Activated CD8-positive, alpha-beta memory T cell treated with anti-CD3 and anti-CD28 coated beads, Interleukin-2, amount 50 U/mL, for 24 hours (primary cell): ENCODE measurements at regions not wholly inside any gene's neighbourhood (a gene's known extent, or its start where the extent isn't known, plus 50 kb on each side); places are given as distances from the start of the nearest gene placed in this dataset.
"Not testable (repeated sequence)": the region's sequence is repeated elsewhere in the genome, so short reads cannot be mapped to it uniquely, and the experiment has no call there.

Experiments
- DNase-seq: peaks from one replicate; pipeline ENCODE4 v3.0.0-alpha.2; 2020; ENCODE audit errors: extremely low read depth

DNA sequence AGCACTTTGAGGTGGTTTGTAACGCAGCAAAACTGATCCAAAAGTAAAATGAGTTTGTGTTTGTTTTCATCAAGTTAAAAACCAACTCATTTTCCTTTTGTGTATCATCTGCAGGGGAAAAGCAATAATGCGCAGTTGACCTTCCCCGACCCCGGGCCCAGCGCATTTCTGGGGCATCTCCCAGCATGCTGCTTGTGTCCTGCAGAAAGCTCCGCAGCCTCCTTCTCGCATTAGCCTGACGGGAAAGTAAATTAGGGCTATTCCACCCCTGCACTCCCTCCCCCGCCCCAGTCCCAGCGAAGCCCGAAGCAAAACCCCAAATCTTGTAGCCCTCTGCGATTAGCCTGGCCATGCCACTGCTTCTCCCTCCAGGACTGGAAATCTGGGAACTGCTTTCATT, 82.0 kb upstream of the PPM1B start:
- DNase-seq: no peak

DNA sequence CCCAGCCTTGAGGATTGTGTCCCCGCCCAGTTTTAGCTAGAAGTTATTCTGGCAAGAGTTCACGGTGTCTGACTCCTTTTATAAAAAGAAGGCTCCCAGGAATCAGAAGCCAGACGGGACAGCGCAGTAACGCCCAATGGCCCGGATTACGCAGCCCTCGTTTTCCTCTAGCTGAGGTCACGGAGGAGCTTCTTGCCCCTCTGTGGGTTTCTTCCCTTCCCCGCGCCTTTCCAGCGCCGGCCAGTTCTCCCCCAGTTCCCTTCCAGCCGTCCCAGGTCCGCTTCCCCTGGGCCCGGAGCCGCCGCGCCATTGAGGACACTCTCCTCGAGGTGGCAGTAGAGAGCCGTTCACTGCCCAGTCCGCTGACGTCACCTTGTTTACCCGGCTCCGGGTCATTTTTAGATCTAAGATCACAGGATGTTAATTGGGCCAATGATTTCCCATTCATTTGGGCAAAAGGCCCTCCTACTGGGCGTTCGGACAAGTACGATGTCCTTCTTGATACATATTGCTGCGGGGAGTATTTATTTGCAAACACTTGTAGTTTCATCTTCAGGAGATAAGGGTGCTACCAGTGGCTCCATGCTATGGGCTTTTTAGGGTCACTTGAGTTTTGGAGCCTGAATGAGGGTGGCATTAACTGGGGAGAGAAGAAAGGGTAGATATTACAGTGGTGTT, 81.5 kb upstream of the PPM1B start:
- peak; percentile 65 for DNase-seq

DNA sequence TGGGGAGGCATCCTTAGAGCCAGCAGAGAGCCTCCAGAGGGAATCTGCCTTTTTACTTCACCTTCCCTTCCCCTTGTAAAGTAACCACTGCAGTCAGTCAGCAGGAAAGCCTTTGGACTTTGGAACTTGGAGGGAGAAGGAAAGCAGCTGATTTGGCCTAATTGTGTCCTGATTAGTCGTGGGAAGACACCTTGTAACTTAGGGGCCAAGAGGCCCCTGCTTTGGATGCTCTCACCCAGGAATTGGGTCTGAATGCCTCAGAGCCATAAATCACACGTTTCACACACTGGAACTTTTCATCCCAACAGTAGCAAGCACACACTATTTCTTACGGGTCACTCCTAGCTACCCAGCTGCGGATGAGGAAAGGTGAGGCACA, 81.0 kb upstream of the PPM1B start:
- DNase-seq: no peak

DNA sequence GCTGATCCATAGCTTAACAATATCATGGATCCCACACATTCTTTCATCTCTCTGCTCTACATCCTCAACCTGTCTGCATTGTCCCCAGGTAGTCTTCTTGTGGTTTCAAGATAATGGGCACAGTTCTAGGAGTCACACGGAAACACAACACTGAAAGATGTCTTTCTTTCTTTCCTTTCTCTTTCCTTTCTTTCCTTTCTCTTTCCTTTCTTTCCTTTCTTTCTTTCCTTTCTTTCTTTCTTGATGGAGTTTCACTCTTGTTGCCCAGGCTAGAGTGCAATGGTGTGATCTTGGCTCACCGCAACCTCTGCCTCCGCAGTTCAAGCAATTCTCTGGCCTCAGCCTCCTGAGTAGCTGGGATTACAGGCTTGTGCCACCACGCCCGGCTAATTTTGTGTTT, 76.2 kb upstream of the PPM1B start:
- DNase-seq: not testable (repeated sequence)

DNA sequence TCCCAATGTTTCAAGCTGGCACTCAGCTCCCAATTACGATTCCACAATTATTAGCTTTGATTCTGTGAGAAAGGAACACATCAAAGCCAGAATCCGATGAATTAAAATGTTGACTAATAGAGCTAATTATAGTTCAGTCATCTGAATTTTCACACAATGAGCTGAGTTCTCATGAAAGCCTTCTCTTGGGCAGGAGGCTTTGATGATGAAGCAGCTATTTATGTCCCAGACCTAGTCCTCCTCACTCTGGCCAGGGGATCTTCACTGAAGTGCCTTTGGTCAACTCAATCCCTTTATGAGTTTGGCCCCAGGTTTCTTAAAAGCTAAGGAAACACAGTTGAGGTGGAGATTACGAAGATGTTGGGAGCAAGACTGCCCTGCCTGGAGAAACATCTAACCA, 74.7 kb upstream of the PPM1B start:
- DNase-seq: no peak

DNA sequence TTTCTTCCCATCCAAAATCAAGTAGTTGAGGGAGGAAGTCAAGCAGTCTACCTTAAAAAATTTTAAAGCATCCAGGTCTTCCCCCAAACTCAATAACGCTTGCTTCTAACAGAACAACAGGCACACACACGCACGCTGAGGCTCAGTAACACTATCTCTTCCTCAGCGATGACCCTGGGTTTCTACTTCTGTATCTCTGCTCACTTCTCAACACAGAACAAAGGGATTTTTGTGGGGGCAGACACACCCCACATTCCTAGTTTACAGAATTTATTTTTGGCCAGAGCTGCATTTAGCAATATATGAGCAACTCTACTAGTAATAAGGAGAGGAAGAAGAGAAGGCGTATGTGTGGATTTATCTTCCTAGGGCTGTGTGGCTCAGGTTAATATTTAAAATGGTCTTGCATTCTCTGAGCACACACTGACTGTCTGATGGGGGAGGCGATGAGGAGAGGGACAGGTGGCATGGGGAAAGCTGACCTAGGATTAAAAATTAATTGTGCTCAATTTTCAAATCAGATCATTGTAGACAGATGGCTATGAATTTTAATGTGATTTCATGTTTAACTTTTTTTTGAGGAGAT, 71.3 kb upstream of the PPM1B start:
- DNase-seq: no peak

DNA sequence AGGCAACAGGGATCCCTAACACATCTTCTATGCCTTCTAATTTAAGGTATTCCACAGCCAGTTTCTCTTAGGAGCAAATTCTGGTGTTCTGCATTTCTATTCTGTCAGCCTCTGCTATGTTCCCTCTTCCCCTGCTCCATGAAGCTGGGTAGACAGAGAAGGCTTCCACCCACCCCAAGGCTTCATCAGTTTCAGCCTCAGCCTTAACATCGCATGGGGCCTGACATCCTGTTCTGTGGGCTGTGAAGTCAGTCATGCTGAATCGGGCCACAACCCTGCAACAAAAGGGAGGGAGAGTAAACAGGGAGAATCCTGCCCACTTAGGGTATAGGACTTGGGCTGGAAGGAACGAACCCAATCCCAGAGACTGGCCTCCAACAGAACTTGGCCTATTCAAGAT, 70.6 kb upstream of the PPM1B start:
- DNase-seq: no peak

DNA sequence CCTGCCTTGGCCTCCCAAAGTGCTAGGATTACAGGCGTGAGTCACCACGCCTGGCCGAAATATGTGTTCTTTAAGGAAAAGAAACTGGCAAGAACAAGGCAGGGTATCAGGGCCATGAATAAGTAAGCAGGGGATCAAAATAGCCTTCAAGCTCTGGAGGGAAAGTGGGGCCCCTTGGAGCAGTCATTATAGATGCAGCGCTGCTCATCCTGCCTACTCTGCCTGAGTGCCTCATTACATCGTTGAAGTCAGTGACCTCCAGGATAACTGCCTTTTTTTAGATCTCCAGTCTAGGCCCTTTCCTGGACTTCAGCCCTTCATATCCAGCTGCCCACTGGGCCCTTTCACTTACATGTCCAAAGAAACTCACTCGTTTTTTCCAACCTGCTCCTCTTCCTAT, 69.8 kb upstream of the PPM1B start:
- DNase-seq: no peak

DNA sequence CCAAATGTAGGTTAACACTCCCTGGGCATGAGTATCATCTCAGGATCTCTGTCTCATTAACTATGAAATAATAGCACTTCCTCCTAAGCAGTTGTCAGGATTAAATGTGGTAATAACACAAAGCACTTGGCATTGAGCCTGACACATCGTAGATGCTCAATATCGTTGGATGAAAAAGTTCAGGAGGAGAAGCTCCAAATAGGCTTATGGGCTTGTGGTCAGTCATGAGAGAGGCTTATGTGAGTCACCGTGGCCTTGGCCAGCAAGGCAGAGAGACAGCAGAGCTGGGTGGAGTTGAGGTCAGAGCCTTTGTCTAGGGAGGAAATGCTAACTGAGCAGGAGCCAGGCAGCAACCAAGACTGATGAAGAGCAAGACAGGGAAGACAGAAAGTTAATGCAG, 68.3 kb upstream of the PPM1B start:
- DNase-seq: no peak

DNA sequence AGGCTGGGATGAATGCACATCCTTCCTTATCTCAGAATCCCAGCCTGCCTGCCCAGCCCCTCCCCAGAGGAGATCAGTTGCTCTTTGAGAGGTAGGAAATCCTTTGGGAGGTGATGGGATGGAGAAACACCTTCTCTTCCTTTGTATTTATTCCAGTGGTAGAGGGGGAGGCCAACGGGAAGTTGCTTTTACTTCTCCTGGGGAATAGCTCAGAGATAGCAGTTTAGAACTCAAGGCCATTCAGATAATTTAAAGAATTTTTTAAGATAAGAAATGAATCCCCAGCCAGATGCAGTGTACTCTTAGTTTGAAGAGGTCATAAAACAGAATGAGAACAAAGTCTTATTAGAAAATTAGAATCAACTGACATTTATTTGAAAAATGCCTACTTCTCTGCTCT, 67.4 kb upstream of the PPM1B start:
- no peak for DNase-seq

DNA sequence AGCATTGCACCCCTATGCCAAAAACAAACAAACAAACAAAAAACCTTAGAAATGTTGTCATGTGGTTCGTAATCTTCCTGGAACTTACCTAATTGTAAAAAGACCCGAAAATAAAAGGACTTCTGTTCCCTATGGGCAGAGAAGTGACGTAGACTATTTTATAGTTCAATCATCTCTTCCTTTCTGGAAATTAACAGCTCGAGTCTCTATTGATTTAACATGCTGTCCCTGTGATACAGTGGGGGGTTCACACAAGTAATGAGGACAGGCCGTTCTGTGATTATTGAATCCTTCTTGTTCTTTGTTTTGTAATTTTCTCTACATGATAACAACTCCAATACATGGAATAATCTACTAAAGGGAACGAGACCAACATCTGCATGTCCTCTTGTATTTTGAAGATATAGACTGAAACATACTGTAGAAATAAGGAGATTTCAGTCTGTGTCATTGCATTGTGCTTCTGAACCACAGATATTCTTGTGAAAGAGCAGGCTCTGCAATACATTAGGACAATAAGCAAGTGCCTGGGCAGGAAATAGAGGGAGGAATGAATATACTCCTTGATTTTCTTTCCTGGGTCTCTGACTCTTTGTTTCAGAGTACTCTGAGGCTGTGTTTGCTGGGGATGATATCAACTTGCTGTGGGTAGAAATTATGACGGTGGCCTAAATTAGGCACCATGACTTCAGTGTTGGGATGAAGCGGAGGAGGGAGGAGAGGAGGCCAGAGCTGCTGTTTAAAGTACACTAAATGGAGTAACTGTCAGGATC, 65.7 kb upstream of the PPM1B start:
- no peak for DNase-seq

DNA sequence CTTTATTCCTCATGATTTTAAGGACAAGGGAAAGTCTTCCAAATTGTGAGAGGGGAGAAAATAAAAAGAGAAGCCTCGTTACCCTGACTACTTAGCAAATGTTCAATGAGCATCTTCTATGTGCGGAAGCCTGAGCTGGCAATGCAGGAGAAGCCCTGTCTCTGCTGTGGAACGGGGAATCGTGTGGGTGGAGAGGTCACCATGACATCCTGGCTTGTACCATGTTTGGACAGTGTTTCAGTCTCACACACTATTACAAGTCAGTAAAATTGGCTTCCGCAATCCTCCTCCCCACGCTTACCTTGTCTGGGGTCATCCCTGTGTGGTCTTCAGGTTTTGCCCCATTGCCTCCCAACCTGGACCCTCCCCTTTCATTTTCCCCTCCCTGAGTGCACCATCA, 65.0 kb upstream of the PPM1B start:
- DNase-seq: no peak

DNA sequence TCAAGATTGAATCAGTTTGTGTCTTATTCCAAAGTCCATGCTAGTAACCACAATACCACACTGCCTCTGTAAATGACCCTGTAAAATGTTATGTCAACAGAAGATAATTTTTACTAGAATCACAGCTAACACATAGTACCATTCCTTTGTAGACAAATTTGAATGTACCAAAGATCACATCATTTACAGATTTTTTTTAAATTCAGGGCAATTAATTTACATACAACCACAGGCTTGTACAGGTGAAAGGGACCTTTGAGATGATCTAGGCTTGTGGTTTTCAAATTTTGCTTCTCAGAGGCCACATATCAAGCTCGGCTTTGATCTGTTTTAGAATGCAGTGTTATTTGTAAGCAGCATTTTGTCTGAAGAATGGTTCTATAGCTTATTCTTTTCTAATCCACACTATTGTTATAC, 63.8 kb upstream of the PPM1B start:
- DNase-seq: no peak

DNA sequence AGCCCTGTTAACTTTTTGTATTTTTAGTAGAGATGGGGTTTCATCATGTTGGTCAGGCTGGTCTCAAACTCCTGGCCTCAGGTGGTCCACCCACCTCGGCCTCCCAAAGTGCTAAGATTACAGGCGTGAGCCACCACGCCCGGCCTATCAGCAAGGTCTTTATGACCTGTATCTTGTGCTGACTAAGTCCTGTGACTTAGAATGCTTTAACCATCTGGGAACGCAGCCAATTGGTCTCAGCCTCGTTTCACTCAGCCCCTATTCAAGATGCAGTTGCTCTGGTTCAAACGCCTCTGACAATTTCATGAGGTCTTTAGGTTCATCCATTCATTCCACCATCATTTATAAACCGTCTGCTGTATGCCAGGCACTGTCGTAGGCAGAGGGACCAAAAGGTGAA, 62.2 kb upstream of the PPM1B start:
- DNase-seq: not testable (repeated sequence)

DNA sequence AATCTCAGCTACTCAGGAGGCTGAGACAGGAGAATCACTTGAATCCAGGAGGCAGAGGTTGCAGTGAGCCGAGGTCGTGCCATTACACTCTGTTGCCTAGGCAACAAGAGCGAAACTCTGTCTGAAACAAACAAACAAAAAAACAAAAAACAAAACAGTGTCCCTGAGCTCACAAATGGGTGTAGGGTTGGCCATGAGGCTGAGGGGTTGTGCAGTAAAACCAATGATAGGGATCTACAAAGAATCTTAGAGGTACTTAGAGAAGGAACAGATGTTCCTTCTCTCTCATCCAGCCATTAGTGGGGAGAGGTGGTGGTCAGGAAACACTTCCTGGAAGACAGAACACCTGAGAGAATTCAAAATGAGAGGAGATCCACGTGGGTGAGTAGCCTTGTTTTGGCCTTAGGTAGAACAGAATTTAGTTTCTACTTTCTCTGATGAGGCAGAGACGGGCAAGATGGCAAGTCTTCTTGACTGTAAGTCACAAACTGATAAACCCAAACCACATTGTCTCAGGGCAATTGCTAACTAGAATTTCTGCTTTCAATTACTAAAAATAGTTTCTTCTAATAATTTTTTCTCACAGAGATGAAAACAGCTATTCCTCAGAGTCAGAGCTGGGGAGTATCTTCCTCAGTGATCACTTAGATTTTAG, 61.5 kb upstream of the PPM1B start:
- no peak for DNase-seq

DNA sequence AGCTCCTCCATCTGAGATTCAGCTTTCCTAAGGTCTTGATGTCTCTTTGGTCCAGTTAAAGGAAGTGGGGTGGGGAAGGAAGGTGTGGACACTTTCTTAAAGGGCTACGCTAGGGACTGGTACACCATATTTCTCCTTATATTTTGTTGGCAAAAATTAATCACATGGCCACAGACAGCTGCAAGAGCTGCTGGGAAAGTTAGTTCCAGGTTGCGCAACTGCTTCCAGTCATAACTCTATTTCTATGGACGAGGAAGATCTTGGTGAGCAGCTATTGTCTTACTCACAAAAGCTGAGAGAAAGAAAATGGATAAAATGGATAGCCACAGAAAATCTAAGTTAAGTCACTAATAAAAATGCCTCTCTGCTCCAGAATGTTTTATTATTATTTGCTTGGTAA, 60.7 kb upstream of the PPM1B start:
- no peak for DNase-seq

DNA sequence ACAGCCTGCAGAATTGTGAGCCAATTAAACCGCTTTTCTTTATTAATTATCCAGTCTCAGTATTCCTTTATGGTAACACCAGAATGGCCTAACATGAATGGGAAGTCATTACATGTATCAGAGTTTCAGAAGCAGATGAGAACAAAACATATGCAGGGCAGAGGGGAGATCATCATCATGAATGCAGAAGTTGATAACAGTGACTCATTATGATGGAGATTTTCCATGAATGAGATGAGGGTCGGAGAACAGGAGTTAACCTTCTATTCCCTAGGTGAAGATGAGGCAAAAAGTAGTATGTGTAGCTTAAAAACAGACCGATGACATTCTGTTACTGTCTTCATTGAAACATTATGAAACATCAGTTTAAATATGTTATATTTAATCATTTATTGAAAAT, 59.5 kb upstream of the PPM1B start:
- no peak for DNase-seq

DNA sequence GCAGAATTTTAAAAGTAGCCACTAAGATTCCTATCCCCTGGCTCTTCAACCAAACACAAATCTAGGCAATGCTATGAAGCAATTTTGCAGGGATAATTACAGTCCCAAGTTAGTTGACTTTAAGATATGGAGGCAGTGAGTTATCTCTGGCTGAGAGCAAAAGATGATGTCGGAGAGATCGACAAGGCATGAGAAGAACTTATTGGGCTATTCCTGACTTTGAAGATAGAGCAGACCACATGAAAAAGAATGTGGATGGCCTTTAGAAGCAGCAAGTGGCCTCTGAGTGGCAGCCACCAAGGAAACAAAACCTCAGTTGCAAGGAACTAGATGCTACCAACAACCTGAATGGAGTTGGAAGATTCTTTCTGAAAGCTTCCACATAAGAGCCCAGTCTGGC, 58.2 kb upstream of the PPM1B start:
- no peak for DNase-seq

DNA sequence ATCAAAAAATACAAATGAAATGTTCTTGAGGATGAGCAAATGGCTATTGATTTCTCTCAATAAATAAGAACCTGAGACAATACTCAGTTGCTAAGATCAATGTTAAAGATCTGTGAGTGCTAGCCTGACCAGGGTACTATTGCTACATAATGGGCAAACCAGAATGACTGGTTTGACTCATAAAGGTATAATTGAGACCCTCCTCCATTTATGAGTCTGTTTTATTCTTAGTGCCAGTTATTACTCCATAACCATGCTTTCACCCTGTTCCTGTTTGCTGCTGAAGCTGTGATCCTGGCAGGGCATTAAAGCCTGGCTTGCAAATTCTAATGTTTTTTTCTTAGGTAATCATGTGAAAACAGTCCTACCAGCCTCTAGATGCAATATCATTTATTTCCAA, 56.6 kb upstream of the PPM1B start:
- no peak for DNase-seq

DNA sequence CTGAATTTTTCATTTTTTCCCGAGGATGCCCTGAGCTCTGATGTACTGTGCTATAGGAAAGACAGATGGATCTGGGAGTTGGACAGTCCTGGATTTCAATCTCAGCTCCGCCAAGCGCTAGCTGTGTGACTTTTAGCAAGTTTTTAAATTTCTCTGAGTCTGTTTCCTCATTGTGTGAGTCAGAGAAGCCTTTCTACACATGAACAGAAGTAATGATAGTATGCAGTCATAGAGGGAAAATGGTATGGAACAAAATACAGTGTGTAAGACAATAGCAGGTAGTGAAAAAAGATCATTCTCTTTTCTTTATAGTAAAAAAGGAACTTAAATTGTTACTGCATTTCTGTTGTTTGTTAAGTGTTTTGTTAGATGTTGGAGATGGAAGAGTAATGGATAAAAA, 52.4 kb upstream of the PPM1B start:
- no peak for DNase-seq

DNA sequence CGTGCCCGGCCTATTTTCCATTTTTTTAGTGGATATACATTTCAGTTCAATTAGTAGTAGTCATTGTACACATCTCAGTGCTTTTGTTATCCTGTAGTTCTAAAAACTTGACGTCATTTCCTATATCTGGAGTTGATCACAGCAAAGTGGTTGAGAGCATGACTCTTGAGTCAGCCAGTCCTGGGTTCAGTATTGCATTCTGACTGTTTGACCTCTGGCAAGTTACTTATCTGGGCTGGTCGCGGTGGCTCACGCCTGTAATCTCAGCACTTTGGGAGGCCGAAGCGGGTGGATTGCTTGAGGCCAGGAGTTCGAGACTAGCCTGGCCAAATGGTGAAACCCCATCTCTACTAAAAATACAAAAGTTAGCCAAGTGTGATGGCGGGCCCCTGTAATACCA, 50.4 kb upstream of the PPM1B start:
- no peak for DNase-seq
